Hindlimb muscle (tissue), 1 donor: ENCODE measurements at regions not wholly inside any gene's neighbourhood (a gene's known extent, or its start where the extent isn't known, plus 50 kb on each side); places are given as distances from the start of the nearest gene placed in this dataset.

Experiments used
- DNase-seq: peaks from one replicate; pipeline ENCODE4 v3.0.0-alpha.2; 2013

DNA sequence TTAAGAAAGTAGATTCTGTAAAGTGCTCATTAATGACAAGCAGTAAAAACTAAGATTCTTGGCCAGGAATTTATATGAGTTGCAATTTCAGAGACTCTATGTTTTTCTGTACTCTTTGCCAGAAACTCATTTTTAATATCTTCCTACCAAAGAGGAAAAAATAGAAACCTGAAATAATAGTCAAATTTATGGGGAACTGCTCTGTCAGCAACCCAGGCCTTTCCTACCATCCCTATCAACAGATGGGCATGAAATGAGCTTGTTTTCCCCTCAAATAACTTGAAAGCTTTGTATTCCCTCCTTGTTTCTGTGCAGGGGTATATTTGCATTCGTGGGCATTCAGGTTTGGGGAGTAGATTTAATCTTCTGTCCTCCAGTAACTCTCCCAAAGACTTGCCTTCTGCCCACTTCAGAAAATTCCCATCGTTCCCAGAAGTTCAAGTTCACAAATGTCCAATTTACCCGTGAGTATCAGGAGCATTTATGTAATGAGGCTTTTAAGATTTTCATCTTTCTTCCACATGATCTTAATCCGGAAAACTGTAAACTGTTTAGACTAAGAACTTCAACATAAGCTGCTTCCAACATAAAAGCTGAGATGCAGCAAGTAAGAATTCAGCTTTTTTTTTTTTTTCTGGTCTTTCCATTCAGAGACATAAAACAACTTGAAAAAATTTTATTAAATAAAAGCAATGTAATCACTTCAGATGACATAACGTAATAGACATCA lies 363.1 kb downstream of the EFNB2 start:
- no peak for DNase-seq

DNA sequence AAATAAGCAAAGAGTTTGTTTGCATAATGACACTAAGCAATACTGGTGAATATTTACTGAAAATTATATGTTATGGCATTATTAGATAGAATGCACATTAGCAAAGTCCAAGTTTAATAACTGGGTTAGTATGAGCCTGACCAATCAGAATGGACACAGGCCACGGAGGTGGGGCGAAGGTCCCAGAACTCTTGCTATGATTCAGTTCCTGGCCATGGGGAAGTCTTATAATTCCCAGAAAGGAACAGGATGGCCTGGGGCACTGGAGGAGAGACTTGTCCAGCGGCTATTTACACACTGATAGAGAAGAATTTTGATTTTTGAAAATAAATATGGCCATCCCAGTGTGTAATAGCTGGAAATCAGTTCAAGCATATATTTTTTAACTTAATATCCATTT lies 372.0 kb downstream of the EFNB2 start:
- DNase-seq: no peak

DNA sequence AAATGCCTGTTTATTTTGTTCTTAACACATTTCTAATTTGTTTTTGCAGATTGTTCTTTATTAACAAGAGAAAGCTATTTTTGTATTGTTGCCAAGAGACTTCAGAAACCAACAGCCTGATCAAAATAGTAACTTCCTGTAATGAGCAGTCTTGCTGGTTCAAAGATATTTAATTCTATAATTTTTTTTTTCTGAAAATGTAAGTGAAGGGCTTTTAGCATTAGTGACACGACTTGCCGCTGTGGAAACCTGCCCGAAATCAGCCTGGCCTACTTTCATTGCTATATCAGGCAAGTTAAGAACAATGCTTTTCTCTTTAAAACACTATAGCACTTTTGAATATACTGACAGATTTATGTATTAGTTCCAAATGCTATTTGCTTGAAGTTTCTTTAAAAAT lies 374.3 kb downstream of the EFNB2 start:
- peak; percentile 27 for DNase-seq

GRCh38 chr13:106159295-106160195 lies 375.9 kb downstream of the EFNB2 start:
- no peak for DNase-seq

- DNase-seq: no peak
Measured at GRCh38 chr13:106156468-106156867, 379.0 kb downstream of the EFNB2 start.

- DNase-seq: no peak
Measured at GRCh38 chr13:106155411-106155810, 380.1 kb downstream of the EFNB2 start.

DNA sequence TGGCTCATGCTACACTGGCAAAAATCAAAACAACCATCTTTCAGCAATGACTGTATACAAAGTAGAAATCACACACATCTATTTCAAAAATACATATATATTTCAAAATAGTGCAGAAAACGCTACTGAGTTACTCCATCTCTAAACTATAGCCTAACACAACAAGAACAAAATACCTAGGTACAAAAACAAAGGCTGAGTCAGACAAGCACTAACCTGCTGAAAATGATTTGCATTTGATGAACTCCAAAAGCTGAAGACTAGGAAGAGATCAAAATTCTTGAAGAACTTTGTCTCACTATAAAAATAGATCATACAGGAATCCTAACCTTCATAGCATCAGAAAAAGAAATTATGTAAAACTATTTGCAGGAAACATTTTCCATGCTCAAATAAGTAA lies 381.6 kb downstream of the EFNB2 start:
- DNase-seq: no peak

DNA sequence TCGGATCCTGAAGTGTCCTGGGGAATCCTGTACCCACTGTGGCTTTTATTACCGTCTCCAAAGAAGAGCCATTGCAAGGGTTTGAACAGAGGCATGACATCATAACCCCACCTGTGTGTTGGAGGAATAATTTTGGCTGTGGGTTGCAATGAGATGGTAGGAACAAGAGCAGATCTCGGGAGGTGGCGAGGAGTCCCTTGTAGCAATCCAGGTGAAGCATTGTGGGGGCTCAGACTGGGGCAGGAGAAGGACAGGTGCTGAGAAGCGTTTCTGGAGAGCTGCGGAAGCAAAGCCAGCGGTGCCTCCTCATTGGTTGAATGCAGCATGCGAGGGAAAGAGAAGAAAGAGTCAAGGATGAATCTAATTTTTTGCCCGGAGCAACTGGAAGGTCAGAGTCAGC lies 382.4 kb downstream of the EFNB2 start:
- DNase-seq: no peak

DNA sequence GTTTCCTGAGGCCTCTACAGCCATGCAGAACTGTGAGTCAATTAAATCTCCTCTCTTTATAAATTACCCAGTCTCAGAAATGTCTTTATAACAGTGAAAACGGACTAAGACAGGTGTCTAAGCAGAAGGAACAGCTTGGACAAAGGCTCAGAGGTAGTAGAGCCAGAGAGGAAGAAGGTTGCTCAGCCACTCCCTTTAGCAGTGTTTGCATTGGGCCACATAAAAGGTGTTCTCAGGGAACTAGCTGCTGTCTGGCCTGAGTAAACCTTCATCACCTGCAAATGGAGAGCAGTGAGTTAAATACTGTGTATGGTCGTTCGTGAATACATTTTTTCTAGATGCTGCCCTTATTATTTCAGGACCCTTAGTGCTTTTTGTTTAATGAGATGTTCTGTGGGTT lies 383.4 kb downstream of the EFNB2 start:
- no peak for DNase-seq

GRCh38 chr13:106151056-106151699 lies 384.3 kb downstream of the EFNB2 start:
- no peak for DNase-seq

DNA sequence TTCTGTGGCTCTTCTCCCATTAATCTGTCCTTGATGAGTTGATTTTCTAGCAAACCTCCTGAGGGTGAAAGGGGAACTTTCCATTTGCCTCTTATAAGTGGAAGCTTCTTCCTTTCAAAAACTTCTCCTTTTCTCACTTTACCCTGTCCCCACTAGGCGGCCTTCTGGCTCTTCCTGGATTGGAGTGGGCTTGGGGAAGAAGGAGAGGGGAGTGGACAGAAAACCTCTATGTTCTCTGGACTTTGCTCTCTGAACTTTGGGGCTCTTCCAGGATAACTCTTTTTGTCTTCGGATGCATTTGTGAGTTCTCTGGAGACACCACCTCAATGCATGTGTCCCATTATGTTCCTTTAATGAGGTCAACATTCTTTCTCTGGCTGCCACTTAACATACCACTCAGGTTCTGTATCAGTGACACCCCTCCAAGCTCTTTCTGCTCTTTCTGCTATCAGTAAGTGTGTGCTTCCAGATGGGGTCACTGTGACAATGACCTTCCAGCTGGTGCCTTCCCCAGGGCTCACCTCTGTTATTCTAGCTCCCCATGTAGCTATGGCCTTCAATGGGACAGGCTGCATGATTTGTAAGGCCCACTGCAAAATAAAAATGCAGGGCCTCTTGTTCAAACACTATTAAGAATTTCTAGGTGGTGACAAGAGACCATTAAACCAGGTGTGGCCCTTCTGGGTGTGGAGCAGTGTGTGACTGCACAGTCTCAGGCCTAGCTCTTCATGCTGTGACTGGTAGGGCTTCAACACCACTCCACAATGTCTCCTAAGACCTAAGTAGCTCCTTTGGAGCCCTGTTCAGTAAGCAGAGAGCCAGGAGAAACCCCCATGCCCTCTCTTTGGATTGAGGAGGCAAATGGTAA lies 389.2 kb downstream of the EFNB2 start:
- no peak for DNase-seq

GRCh38 chr13:106145070-106145469 lies 390.4 kb downstream of the EFNB2 start:
- DNase-seq: no peak

GRCh38 chr13:106143930-106144709 lies 391.3 kb downstream of the EFNB2 start:
- DNase-seq: no peak

DNA sequence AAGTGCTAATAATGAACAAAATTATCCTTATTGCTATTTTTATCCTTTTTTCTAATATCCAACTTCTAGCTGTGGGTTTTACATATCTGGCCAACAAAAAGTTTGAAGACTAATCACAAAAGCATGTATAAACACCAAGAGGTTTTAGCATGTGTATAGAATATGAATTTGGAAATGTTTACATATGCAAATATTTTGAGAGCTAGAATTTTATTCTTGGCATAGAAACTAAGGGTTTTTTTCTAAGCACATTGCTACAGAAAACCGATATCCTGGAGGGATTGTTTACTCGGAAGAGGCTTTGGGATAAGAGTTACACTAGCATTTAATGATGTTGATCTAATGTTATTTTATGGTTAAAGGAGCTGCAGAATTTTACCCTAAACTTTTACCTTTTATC lies 392.1 kb downstream of the EFNB2 start:
- no peak for DNase-seq

DNA sequence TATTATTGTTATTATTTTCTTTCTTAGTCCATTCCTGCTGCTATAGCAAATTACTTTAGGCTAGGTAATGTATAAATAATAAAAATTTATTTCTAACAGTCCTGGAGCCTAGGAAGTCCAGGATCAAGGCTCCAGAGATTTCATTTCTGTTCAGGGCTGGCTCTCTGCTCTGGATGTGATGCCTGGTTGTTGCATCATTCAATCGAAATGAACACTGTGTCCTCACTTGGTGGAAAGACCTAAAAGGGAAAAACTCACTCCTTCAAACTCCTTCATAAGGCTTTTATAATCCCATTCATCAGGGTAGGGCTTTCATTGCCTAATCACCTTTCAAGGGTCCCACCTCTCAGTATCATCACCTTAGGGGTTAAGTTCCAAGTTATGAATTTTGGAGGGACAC lies 395.0 kb downstream of the EFNB2 start:
- no peak for DNase-seq

GRCh38 chr13:106139942-106140341 lies 395.5 kb downstream of the EFNB2 start:
- DNase-seq: no peak

GRCh38 chr13:106139377-106139776 lies 396.1 kb downstream of the EFNB2 start:
- DNase-seq: no peak

- no peak for DNase-seq
Measured at GRCh38 chr13:106138620-106139019, 396.8 kb downstream of the EFNB2 start.

- DNase-seq: no peak
Measured at GRCh38 chr13:106133025-106133424, 402.4 kb downstream of the EFNB2 start.

DNA sequence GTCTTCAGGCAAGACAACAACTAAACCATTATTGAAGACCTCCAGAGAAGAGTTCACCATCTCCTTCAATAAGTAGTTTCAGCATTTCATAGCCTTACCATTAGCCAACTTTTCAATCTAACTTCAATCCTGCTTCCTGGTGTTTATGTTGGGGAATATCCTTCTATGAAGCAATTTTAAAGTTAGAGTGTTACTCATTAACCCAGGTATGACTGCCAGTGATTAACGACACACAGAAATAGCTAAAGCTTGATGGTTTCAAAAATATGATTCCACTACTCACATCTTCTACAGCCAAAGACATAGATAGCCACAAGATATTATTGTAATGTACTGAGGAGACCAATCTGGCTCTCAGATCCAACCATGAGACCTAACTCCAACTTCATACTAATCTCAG lies 403.2 kb downstream of the EFNB2 start:
- DNase-seq: no peak

DNA sequence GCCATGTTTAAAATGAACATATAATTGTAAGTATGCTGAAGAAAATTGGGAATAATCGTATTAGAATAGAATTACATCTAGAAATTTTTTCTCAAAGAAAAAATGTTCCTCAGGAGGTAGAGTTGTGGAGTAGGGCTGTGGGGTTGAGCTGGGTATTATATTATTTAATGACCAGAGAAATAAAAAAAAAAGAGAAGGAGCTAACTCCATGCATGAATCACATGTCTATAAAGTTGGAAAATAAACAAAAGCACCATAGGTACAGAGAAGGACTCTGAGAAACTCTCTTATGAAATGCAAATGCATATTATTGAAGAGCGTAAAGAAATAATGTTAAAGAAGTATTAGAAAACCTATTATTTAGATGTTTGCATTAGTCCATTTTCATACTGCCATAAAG lies 405.5 kb downstream of the EFNB2 start:
- DNase-seq: no peak

DNA sequence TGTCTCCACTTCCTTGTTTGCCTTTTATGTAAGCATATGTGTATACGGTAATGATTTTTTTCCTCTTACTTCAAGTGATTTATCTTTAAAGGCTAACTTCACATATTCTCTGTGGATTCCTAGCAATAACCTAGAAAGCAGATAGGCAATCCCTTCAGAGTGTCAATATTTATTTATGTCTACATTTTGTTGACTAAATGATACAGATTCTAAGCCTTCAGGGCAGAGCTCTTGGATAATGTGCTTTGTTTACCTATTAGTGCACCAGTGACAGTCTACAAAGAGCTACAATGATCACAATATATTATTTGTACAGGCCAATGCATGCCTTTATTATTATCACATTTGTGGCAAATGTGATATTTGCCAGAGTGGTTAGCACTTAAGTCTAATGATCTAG lies 406.2 kb downstream of the EFNB2 start:
- DNase-seq: no peak
